ENCODE measurements at regions not wholly inside any gene's neighbourhood (a gene's known extent, or its start where the extent isn't known, plus 50 kb on each side); places are given as distances from the start of the nearest gene placed in this dataset.

DNA sequence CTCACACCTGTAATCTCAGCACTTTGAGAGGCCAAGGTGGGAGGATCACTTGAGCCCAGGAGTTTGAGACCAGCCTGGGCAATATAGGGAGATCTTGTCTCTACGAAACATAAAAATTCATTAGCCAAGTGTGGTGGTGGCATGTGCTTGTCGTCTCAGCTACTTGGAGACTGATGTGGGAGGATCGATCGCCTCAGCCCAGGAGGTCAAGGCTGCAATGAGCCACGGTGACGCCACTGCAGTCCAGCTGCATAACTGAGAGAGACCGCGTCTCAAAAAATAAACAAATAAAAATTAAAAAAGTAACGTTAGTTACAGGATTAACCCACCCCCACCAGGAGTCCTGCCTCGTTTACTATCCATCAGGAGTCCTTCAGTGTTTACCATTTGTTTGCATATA lies 345.1 kb downstream of the BTBD3 start:
- ChIA-PET CTCF (no interaction called here), POLR2A (no interaction called here)
- DNase-seq (ENCODE audit: extremely low spot score), result no peak
- TF ChIP-seq CTCF (IDR thresholded peaks at IDR 0.05; ENCODE audit: control extremely low read depth, extremely low read depth, low read depth, missing control alignments), result no peak

- ChIA-PET CTCF (no interaction called here), POLR2A (no interaction called here)
- TF ChIP-seq CTCF (IDR thresholded peaks at IDR 0.05; ENCODE audit: control extremely low read depth, extremely low read depth, low read depth, missing control alignments), result no peak
- DNase-seq (ENCODE audit: extremely low spot score), result no peak
These were observed 347.0 kb downstream of the BTBD3 start for GRCh38 chr20:12264711-12265110.

DNA sequence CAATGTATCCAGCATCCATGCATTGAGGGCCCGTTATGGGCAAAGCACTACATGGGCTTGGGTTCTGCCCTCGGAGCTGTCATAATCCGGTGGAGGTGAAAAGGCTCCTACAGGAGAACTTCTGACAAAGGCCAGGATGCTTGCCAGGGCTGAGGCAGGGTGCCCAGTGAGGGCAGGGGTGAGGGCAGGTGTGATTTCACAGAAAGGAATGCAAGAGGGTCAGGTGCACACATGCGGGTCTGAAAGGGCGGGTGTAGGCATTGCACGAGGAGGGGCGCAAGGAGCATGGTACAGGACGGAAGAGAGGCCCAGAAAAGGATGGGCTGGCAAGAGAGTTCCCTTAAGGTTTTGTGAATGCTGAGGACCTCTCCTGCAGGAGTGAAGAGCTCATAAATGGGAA lies 348.0 kb downstream of the BTBD3 start:
- TF ChIP-seq CTCF (IDR thresholded peaks at IDR 0.05; ENCODE audit: control extremely low read depth, extremely low read depth, low read depth, missing control alignments), result no peak
- POLR2A ChIA-PET, result no interaction called here
- no peak for DNase-seq (ENCODE audit: extremely low spot score)
- CTCF ChIA-PET, result no interaction called here

GRCh38 chr20:12269579-12269978 lies 351.9 kb downstream of the BTBD3 start:
- no peak for DNase-seq (ENCODE audit: extremely low spot score)
- ChIA-PET POLR2A (no interaction called here), CTCF (interaction anchor here (1.0 kb wide), 1 partner anchor 58 kb away, joined by 3 read pairs; no protein-coding TSS in a partner anchor)
- TF ChIP-seq CTCF (IDR thresholded peaks at IDR 0.05; ENCODE audit: control extremely low read depth, extremely low read depth, low read depth, missing control alignments), result no peak

GRCh38 chr20:12270863-12271262 lies 353.2 kb downstream of the BTBD3 start:
- ChIA-PET CTCF (no interaction called here), POLR2A (no interaction called here)
- TF ChIP-seq CTCF (IDR thresholded peaks at IDR 0.05; ENCODE audit: control extremely low read depth, extremely low read depth, low read depth, missing control alignments), result no peak
- no peak for DNase-seq (ENCODE audit: extremely low spot score)

- ChIA-PET CTCF (no interaction called here), POLR2A (no interaction called here)
- no peak for TF ChIP-seq CTCF (IDR thresholded peaks at IDR 0.05; ENCODE audit: control extremely low read depth, extremely low read depth, low read depth, missing control alignments)
- DNase-seq (ENCODE audit: extremely low spot score), result no peak
These were observed 358.4 kb downstream of the BTBD3 start for GRCh38 chr20:12276011-12276673.

DNA sequence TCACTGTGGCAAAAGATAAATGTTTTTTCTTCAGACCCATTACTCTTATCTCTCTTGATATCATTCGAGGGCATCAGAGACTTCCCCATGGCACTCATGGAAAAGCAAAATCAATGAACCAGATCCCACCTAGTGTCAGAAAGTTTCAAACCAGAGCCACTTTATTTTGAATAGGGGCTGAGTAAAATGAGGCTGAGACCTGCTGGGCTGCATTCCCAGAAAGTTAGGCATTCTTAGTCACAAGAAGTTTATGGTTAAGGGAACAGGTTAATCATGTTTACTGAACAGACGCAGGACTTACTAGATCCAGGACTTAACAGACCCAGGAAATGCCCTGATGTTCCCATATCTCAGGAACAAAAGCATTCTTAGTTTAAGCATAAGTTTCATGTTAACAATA lies 369.9 kb downstream of the BTBD3 start:
- ChIA-PET POLR2A (no interaction called here), CTCF (no interaction called here)

More for the DNA sequence above, 369.9 kb downstream of the BTBD3 start:
- no peak for TF ChIP-seq CTCF (IDR thresholded peaks at IDR 0.05; ENCODE audit: control extremely low read depth, extremely low read depth, low read depth, missing control alignments)
- DNase-seq (ENCODE audit: extremely low spot score), result no peak

Measured in GM10248 (cell line).